ENCODE measurements at regions not wholly inside any gene's neighbourhood (a gene's known extent, or its start where the extent isn't known, plus 50 kb on each side); places are given as distances from the start of the nearest gene placed in this dataset.
"Not testable (repeated sequence)": the region's sequence is repeated elsewhere in the genome, so short reads cannot be mapped to it uniquely, and the experiment has no call there.

GRCh38 chr5:83001796-83002381 is 75.3 kb downstream of the TMEM167A start:
- no peak for DNase-seq

- no peak for DNase-seq
Observed at GRCh38 chr5:83000922-83001321, 76.3 kb downstream of the TMEM167A start.

- no peak for DNase-seq
Observed at GRCh38 chr5:83000428-83000827, 76.8 kb downstream of the TMEM167A start.

- DNase-seq: no peak
Observed at GRCh38 chr5:82993416-82993815, 83.8 kb downstream of the TMEM167A start.

- no peak for DNase-seq
Observed at GRCh38 chr5:82992646-82993045, 84.5 kb downstream of the TMEM167A start.

GRCh38 chr5:82991678-82992323 is 85.4 kb downstream of the TMEM167A start:
- DNase-seq: no peak

GRCh38 chr5:82991059-82991458 is 86.1 kb downstream of the TMEM167A start:
- no peak for DNase-seq

GRCh38 chr5:82987188-82987587 is 90.0 kb downstream of the TMEM167A start:
- no peak for DNase-seq

- no peak for DNase-seq
Observed at GRCh38 chr5:82986404-82986803, 90.8 kb downstream of the TMEM167A start.

GRCh38 chr5:82985763-82986162 is 91.4 kb downstream of the TMEM167A start:
- no peak for DNase-seq

GRCh38 chr5:82984786-82985735 is 92.1 kb downstream of the TMEM167A start:
- no peak for DNase-seq

- no peak for DNase-seq
Observed at GRCh38 chr5:82982846-82983245, 94.3 kb downstream of the TMEM167A start.

GRCh38 chr5:82976887-82977286 is 100.3 kb downstream of the TMEM167A start:
- DNase-seq: not testable (repeated sequence)

- no peak for DNase-seq
Observed at GRCh38 chr5:82975812-82976211, 101.4 kb downstream of the TMEM167A start.

GRCh38 chr5:82975396-82975795 is 101.8 kb downstream of the TMEM167A start:
- no peak for DNase-seq

GRCh38 chr5:82974346-82974745 is 102.8 kb downstream of the TMEM167A start:
- DNase-seq: not testable (repeated sequence)

GRCh38 chr5:82971901-82972300 is 105.3 kb downstream of the TMEM167A start:
- no peak for DNase-seq

- DNase-seq: not testable (repeated sequence)
Observed at GRCh38 chr5:82971034-82971806, 106.0 kb downstream of the TMEM167A start.

GRCh38 chr5:82969221-82969976 is 107.8 kb downstream of the TMEM167A start:
- not testable (repeated sequence) for DNase-seq

- DNase-seq: no peak
Observed at GRCh38 chr5:82967072-82967471, 110.1 kb downstream of the TMEM167A start.

- no peak for DNase-seq
Observed at GRCh38 chr5:82959466-82959865, 117.7 kb downstream of the TMEM167A start.

- no peak for DNase-seq
Observed at GRCh38 chr5:82956600-82956999, 120.6 kb downstream of the TMEM167A start.

Data from stimulated activated CD4-positive, alpha-beta T cell treated with anti-CD3 and anti-CD28 coated beads, Interleukin-4, amount 100 ng/mL, for 1 hour (primary cell).